PC-3 (cell line): ENCODE measurements at regions not wholly inside any gene's neighbourhood (a gene's known extent, or its start where the extent isn't known, plus 50 kb on each side); places are given as distances from the start of the nearest gene placed in this dataset.

Experiments
- ATAC-seq: fragments of 200-7000 bp; cut with Tn5 transposase; 2 replicates; pipeline ENCODE4 v1.9.1; 2020; ENCODE audit warnings: mild to moderate bottlenecking, moderate library complexity
- BruUV-seq: library from RNA; stranded (reverse); fragments of 400-500 nt; replicated peaks from 2 replicates; lab custom pipeline; 2021; lab: Mats Ljungman, UMichigan
- CTCF ChIA-PET: fragments of 300-600 bp; sonication (Branson Sonifier 250); formaldehyde crosslinking; loops from one replicate; lab custom pipeline; 2022; ENCODE audit warnings: antibody characterized with exemption; lab: Charles Lee
- POLR2A ChIA-PET: fragments of 300-600 bp; sonication (Branson Sonifier 250); formaldehyde crosslinking; loops from one replicate; lab custom pipeline; 2022; ENCODE audit warnings: antibody characterized with exemption; ENCODE audit not compliant: unreplicated experiment; lab: Charles Lee
- DNase-seq: peaks from one replicate; pipeline ENCODE4 v3.0.0-alpha.2; 2015
- H2AFZ ChIP-seq: fragments of 300-600 bp; sonication (generic); 2 replicates; pipeline ENCODE4 v1.6.0; 2016; ENCODE audit warnings: antibody characterized with exemption, low read length
- H3F3A ChIP-seq: fragments of 300-600 bp; sonication (generic); one replicate; pipeline ENCODE4 v1.6.0; 2017; ENCODE audit warnings: antibody characterized with exemption, low read length, control low read depth, mild to moderate bottlenecking; ENCODE audit not compliant: unreplicated experiment
- H3K27ac ChIP-seq: fragments of 300-600 bp; sonication (generic); 2 replicates; pipeline ENCODE4 v1.5.1; 2016; ENCODE audit warnings: mild to moderate bottlenecking, low read length
- H3K27me3 ChIP-seq: fragments of 300-600 bp; sonication (generic); 2 replicates; pipeline ENCODE4 v1.6.1; 2016; ENCODE audit warnings: low read length, mixed read lengths
- H3K36me3 ChIP-seq: fragments of 300-600 bp; sonication (generic); 2 replicates; pipeline ENCODE4 v1.6.1; 2016; ENCODE audit warnings: low read depth, mixed run types, low read length, mixed read lengths
- H3K4me1 ChIP-seq: fragments of 300-600 bp; sonication (generic); 2 replicates; pipeline ENCODE4 v1.5.1; 2016; ENCODE audit warnings: low read length; ENCODE audit not compliant: insufficient read depth
- H3K4me2 ChIP-seq: fragments of 300-600 bp; sonication (generic); 2 replicates; pipeline ENCODE4 v1.6.0; 2016; ENCODE audit warnings: low read length
- H3K4me3 ChIP-seq: fragments of 300-600 bp; sonication (generic); 2 replicates; pipeline ENCODE4 v1.5.1; 2016; ENCODE audit warnings: mild to moderate bottlenecking, low read length, mixed read lengths
- H3K79me2 ChIP-seq: fragments of 300-600 bp; sonication (generic); 2 replicates; pipeline ENCODE4 v1.6.1; 2017; ENCODE audit warnings: low read length, mixed read lengths
- H3K9ac ChIP-seq: fragments of 300-600 bp; sonication (generic); 2 replicates; pipeline ENCODE4 v1.6.0; 2016; ENCODE audit warnings: mild to moderate bottlenecking, low read length
- H3K9me2 ChIP-seq: fragments of 300-600 bp; sonication (generic); replicated peaks from 2 replicates; pipeline ENCODE4 v1.6.1; 2016; ENCODE audit warnings: mixed run types, low read length, mixed read lengths
- H3K9me3 ChIP-seq: fragments of 300-600 bp; sonication (generic); 2 replicates; pipeline ENCODE4 v1.6.1; 2016; ENCODE audit warnings: low read length, mixed read lengths
- H4K20me1 ChIP-seq: fragments of 300-600 bp; sonication (generic); 2 replicates; pipeline ENCODE4 v1.6.1; 2016; ENCODE audit warnings: low read length, mixed read lengths
- EZH2 ChIP-seq: fragments of 300-600 bp; sonication (generic); IDR thresholded peaks from one replicate; pipeline ENCODE4 v1.6.1; 2017; ENCODE audit warnings: antibody characterized with exemption, mild to moderate bottlenecking, low read length; ENCODE audit not compliant: unreplicated experiment
- EZH2phosphoT487 ChIP-seq: fragments of 300-600 bp; sonication (generic); IDR thresholded peaks from 2 replicates; pipeline ENCODE4 v1.6.1; 2018; ENCODE audit warnings: mild to moderate bottlenecking, antibody characterized with exemption, low read length, borderline replicate concordance
- intact Hi-C: fragments of 100-400 bp; cut with micrococcal nuclease; formaldehyde crosslinking; loops from 2 replicates; pipeline ENCODE4 v1.9.0; 2023
- TF ChIP-seq, protein P1 (sequence below): fragments of 300-600 bp; sonication (generic); conservative IDR thresholded peaks from 2 replicates; pipeline ENCODE4 v1.5.1; 2017; ENCODE audit warnings: antibody characterized with exemption, low read depth, mild to moderate bottlenecking, low read length

DNA sequence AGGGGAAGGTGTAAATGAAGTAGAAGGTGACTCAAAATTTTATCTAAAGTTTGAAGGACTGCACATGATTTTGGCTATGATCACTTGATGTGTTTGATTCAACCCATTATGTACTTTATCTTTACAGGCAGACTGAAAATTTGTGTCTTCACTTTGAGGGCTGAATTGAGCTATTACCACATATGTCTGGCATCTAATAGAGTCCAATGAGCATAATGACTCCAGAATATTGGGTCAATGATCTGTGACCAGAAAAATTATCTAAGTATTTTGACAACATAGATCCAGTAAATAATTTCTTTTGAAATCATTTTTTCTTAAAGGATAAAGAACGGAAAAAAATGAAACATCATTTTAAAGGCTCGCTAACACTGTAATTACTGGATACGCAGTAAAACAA is 2810.0 kb downstream of the PCDH9 start:
- Histone ChIP-seq H3K79me2 (no peaks in the 10 kb centered on the region), H3K36me3 (no peaks in the 10 kb centered on the region), H3F3A (no peaks in the 10 kb centered on the region), H3K27me3 (no peaks in the 10 kb centered on the region), H3K9ac (no peak overlapping the region), H4K20me1 (no peaks in the 10 kb centered on the region), H3K4me3 (no peak overlapping the region), H3K4me2 (no peak overlapping the region), H3K4me1 (no peaks in the 10 kb centered on the region), H3K9me3 (no peaks in the 10 kb centered on the region), H3K27ac (no peak overlapping the region), H3K9me2 (no peaks in the 10 kb centered on the region), H2AFZ (no peak overlapping the region)
- no peak for TF ChIP-seq EZH2
- no peak for TF ChIP-seq EZH2phosphoT487
- TF ChIP-seq, protein P1, sequence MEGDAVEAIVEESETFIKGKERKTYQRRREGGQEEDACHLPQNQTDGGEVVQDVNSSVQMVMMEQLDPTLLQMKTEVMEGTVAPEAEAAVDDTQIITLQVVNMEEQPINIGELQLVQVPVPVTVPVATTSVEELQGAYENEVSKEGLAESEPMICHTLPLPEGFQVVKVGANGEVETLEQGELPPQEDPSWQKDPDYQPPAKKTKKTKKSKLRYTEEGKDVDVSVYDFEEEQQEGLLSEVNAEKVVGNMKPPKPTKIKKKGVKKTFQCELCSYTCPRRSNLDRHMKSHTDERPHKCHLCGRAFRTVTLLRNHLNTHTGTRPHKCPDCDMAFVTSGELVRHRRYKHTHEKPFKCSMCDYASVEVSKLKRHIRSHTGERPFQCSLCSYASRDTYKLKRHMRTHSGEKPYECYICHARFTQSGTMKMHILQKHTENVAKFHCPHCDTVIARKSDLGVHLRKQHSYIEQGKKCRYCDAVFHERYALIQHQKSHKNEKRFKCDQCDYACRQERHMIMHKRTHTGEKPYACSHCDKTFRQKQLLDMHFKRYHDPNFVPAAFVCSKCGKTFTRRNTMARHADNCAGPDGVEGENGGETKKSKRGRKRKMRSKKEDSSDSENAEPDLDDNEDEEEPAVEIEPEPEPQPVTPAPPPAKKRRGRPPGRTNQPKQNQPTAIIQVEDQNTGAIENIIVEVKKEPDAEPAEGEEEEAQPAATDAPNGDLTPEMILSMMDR = no peak
- ChIA-PET POLR2A (no interaction called here), CTCF (no interaction called here)
- DNase-seq = no peak
- no TSS peak for BruUV-seq
- ATAC-seq = no peak
- intact Hi-C loops = no loop called here

DNA sequence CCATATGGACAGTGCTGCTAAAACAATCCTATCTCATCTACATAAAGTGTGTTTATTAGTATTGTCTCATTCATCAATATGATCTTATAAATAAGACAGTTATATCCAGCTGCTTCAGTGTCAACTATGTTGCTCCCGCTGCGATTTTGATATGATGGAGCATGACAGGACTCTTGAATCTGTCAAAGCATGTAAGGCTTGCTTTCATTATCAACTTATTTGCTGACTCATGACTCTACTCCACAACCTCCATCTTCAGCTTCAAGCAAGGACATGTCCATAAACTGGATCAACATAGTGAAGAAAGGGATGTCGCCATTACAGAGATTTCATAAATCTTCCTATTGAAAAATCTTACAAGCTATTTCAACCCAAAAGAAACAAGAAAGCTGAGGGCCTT is 2812.6 kb downstream of the PCDH9 start:
- CTCF ChIA-PET = no interaction called here

DNA sequence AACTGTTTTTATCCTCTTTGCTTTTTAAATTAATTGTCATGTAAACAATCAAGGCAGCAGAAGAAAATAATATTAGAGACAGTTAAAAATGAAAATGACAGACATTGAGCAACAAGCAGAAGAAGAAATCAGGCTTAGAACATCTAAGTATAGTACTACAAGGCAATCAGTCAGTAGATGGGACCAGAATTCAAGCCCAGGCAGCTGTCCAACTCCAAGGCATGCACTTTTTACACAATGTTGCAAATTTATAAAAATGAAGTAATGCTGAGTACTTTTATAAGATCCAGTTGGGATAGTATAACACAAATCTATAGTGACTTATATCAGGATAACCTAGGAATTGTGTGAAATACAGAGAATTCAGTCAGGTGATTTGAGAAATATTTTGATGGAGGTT is 2815.8 kb downstream of the PCDH9 start:
- Histone ChIP-seq H4K20me1 (no peaks in the 10 kb centered on the region), H3K9me2 (no peaks in the 10 kb centered on the region), H3K9ac (no peak overlapping the region), H3K79me2 (no peaks in the 10 kb centered on the region), H3K4me1 (no peaks in the 10 kb centered on the region), H3K27ac (no peak overlapping the region), H3K4me3 (no peak overlapping the region), H3F3A (no peaks in the 10 kb centered on the region), H3K36me3 (no peaks in the 10 kb centered on the region), H3K27me3 (no peaks in the 10 kb centered on the region), H2AFZ (no peak overlapping the region), H3K4me2 (no peak overlapping the region), H3K9me3 (no peaks in the 10 kb centered on the region)
- no TSS peak for BruUV-seq
- DNase-seq = no peak
- ATAC-seq = no peak
- no peak for TF ChIP-seq EZH2phosphoT487
- no peak for TF ChIP-seq EZH2
- TF ChIP-seq, protein P1 = no peak
- POLR2A ChIA-PET = no interaction called here
- intact Hi-C loops = no loop called here
- CTCF ChIA-PET = no interaction called here

More for the DNA sequence above, 2812.6 kb downstream of the PCDH9 start:
- Histone ChIP-seq H3K4me3 (no peak overlapping the region), H3F3A (no peaks in the 10 kb centered on the region), H3K4me1 (no peaks in the 10 kb centered on the region), H3K27ac (no peak overlapping the region), H3K9me2 (no peaks in the 10 kb centered on the region), H3K79me2 (no peaks in the 10 kb centered on the region), H3K9me3 (no peaks in the 10 kb centered on the region), H2AFZ (no peak overlapping the region), H3K4me2 (no peak overlapping the region), H4K20me1 (no peaks in the 10 kb centered on the region), H3K9ac (no peak overlapping the region), H3K27me3 (no peaks in the 10 kb centered on the region), H3K36me3 (no peaks in the 10 kb centered on the region)
- DNase-seq = no peak
- TF ChIP-seq, protein P1 = no peak
- TF ChIP-seq EZH2phosphoT487 = no peak
- no peak for TF ChIP-seq EZH2
- intact Hi-C loops = no loop called here
- BruUV-seq = no TSS peak
- POLR2A ChIA-PET = no interaction called here
- ATAC-seq = no peak
